GM18507 (cell line): ENCODE measurements at regions not wholly inside any gene's neighbourhood (a gene's known extent, or its start where the extent isn't known, plus 50 kb on each side); places are given as distances from the start of the nearest gene placed in this dataset.

ENCODE experiments used
- DNase-seq: peaks from one replicate; pipeline ENCODE4 v3.0.0; 2011; ENCODE audit warnings: low read depth; ENCODE audit not compliant: insufficient read length; ENCODE audit errors: extremely low spot score
- FAIRE-seq: peaks from 2 replicates; lab custom pipeline; 2011; peaks lifted over from hg19 to GRCh38; lab: Jason Lieb, UNC

DNA sequence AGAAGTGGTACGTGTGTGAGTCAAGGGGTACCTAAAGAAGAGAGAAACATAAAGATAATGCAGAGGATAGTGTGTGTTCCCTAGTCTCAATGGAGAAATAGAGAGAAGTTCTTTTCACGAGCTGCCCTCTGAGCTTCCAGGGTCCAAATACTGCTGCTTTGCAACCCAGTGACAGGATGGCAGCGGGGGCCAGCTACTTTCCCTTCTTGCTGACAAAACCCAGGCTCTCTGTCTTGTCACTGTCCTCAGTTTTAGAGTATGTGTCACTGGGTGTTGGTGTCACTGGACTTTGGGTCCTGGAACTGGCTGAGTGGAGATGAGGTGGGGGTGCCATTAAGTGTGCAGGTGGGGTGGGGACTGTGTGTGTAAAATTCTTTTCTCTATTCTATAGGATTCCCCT is 265.6 kb downstream of the CDC5L start:
- FAIRE-seq: no peak
- no peak for DNase-seq

DNA sequence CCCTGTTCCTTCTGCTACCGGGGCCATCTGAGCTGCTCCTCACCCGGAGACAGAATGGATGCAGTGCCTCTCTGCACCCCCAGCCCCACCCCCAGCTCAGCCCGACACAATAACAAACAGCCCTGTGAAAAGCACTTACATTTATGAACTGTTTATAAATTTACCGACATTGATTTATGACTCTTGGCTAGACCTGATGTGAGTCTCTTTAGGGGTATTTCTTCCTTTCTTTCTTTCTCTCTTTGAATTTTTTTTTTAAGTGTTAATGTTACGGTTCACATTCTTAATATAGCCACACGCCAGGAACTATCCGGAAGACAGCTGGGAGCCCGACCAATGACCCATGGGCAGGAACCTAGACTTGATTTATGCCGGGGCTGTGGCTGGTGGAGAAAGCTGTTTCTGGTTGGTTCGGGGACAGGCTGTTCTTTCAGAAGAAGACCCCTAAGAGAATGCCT is 266.3 kb downstream of the CDC5L start:
- DNase-seq (no peak), FAIRE-seq (no peak)

DNA sequence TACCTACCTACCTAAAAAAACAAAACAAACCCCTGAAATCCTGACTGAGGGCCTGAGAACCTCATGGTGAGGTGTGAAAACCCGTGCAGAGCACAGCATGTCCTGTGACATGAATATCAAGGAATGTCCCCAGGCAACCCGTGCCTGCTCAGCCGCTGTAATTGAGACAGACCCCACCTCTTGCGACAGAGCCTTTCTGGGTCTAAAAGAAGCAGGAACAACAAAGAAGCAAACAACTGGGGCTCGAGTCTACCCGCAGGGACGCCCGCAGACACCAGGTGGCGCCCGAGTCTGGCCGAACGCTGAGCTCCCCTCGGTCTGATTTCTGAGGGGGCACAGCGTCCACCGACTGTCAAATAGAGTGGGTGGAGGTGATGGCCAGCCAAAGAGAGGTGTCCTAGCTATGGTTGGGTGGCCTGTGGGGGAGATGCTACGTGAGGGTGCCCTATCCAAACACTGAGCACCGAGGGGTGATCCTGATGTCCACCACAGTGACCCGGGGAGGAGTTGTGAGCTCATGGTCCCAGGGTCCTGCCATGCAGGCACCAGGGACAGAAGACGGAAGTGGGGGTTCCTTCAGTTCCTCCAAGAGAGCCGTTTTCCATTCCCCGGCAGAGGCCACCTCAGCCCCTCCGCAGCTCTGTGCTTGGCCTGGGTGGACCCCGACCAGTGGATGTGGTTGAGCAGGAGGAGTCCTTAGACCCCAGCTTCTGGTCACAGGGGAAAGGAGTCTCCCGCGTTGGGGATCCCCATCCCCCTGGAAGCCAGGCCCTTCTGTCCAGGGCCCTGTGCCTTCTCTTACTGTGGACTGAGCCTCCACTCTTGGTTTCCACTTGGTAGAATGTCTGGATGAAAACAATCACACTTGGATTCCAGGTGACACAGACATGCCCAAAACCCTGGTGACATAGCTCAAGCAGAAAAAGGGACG is 268.2 kb downstream of the CDC5L start:
- peak; percentile 48 for DNase-seq
- FAIRE-seq: peak; percentile 66

DNA sequence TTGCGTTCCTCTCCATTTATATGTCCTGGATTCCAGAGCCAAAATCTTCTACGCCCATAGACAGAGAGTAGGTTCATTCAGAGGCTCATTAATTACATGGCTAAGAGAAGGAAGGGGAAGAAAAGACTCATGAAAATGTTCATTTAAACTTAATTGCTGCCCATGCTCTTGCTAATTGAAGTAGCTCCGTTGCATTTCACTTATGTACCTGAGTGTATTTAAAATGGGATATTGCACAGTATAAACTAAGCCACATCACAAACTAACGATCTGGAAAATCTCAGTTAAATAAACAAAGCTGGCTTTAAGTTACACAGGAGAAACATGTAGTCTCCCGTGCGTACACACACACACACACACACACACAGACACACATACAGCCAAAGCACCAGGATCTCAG is 269.2 kb downstream of the CDC5L start:
- DNase-seq: no peak
- FAIRE-seq: no peak

DNA sequence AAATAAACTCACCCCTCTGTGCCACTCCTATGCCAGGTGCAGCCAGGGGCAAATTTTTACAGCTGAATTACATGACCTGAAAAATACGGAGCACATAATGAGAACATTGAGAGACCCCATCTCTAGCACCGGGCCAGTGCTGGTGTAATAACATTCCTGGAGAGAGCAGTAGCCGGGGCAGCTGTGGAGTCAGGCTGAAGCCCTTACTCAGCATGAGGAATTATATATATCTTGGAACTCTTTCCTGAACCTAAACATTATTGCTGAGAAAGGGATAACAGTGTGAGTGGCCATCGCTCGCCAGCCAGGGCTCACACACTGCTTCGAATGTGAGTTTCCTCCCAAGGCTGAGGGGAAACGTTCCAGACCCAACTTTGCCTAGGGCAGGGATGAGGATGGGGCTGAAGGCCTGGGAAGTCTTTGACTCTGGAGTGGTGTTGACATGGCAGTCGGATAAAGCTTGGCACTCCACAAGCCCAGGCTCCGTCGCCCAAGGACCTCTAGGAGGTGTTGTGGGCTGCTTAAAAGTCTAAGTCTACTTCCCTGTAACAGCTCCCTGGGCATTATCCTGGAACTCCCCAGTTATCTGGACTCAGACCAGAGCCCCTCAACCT is 269.8 kb downstream of the CDC5L start:
- DNase-seq (no peak), FAIRE-seq (no peak)

DNA sequence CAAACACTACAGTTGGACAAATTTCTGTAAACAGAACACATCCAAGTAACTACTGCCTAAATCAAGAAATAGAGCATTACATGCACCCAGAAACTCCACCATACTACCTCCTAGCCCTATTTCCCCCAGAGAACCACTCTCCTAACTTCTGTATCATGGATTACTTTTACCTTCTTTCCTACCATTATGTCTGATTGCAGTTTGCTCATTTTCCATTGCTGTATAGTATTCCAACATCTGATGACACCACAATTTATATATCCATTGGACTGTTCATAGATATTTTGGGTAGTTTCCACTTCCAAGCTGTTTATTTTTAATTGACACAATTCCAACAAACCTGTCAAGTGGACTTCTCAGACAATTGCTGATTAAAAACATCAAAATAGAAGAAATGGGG is 271.1 kb downstream of the CDC5L start:
- no peak for FAIRE-seq
- DNase-seq: no peak

DNA sequence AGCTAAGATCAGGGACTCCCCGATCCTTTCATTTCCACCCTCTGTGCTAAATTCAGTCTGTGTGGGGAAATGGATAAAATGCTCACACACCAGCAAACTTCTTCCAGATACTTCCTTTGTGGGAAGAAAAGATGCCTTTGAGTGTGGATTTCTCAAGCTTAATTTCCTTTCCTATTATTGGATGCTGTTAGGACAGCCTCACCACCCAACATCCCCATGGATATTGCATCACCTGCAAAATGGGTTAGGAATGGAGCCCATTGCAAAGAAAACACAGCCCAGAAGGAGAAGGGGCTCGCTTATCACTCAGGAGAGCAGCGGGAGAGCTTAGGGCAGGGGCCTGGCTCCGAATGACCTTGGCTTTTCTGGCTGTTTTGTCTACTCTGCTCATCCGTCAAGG is 272.2 kb downstream of the CDC5L start:
- DNase-seq (no peak), FAIRE-seq (no peak)

DNA sequence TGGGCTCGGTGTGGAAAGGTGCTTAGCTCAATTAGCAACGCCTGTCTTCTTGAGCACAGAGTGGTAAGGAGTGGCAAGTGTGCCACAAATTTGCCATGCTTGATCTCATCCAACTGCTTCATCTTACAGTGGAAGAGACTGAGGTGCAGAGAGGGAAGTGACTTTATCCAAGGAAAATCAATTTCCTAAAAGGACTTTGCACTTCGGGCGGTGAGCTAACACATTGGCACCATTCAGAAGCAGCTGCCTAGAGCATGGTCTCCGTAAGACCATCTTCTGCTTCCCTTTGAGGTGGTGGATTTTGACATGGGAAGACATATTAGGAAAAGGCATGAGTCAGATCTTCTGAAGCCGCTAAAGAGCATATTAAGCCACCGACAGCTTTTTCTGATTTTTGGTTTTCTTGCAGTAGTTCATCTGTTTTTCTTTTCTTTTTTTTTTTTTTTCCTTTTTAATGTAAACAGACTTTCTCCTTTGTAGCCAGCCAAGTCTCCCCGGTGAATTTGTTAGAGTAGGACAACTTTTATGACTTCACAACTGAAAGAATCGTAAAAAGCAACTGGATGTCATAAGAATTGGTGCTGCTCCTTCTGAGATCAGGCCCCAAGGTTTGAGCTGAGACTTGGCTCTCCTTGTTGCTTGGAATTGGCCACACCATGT is 273.2 kb downstream of the CDC5L start:
- FAIRE-seq: no peak
- DNase-seq: no peak

DNA sequence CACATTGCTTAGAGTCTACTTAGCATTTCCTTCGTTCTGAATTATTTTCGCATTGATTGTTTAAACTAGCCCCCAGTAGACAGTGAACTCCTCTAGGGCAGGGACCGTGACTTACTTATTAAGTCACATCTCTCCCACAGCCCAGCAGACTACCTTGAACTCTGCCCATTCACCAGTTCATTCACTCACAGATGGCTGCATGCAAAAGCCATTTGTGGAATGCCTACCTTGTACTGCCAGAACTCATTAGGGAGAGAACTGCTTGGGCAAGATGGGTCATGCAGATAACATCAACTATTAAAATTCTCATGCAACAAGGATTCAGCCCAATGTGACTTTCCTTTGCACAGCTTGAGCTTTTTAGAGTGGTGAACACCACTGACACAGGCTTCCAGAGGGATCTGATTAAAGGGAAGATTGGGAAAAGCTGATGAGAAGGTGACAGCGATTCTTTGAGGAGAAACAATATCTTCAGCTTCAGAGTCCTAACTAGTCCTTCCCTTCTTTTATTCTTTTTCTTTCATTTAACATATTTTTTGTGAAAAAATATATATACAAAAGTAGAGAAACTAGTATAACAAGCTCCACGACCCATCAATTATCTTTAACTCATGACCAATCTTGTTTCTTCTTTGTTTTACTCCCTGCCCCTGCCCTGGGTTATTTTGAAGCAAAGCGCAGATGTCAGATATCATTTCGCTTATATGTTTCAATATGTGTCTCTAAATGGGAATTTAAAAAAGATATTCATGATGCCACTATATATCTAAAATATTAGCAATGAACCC is 273.9 kb downstream of the CDC5L start:
- no peak for DNase-seq
- no peak for FAIRE-seq

DNA sequence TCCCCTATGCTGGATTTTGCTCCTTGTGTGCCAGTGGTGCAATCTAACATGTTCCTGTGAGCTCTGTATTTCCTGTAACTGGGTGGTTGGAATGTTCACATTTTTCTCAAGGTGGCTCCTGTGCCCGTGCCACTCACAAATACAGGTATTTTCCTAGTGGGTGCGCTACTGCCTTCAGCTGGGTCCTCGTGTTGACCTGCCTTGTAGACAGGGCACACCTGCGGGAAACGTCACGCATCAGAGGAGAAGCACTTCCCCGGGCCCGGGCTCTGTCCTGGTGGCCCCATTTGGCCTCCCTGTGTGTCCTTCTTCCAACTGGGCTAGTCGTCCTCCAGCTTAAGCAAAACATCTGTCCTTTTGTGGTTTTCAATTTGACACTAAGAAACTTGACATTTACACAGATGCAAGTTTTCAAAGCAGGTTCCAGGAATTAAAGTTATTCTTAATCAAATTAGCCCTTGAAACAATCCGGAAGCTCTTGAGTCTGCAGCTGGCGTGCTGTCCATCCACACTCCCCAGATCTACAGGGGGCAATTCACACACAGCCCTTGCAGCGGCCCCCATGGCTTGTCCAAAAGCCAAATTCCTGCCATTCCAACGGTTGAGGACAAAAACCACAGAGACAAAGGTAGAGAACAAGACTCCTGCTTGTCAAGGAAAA is 275.1 kb downstream of the CDC5L start:
- FAIRE-seq: no peak
- no peak for DNase-seq

DNA sequence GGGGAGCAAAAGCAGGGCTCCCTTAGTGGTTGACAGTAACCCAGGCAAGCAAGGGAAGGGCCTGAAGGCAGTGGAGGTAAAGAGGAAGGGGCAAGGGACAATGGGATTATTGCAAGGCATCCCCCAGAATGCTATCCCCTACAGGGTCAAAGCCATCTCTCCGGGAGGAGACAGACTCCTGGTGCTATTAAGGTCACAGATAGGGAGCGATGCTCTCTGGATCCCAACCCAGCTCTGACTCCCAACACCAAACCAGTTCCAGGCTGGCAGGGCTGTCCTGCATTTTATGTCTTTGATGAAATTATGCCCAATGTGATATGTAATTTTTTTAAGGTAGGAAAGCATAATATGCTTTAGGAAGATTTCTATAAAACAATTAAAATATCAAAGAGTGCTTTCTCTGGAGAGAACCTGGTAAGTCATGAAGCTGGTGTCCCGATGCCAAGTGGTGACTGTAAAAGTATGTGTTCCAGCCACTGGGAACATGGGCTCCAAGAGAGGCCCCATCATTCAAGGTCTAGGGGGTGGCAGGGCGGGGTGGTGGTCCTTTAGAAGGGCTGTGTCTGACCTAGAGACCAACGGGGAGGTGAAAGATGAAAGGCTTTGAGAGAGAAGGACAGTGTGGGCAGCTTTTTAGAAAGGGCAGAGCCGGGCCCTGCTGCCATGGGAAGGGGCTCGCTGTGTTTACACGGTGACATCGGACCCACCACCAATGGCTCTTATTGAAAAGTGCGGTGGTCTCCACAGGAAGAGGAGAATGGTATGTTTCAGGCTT is 276.5 kb downstream of the CDC5L start:
- FAIRE-seq (no peak), DNase-seq (no peak)

DNA sequence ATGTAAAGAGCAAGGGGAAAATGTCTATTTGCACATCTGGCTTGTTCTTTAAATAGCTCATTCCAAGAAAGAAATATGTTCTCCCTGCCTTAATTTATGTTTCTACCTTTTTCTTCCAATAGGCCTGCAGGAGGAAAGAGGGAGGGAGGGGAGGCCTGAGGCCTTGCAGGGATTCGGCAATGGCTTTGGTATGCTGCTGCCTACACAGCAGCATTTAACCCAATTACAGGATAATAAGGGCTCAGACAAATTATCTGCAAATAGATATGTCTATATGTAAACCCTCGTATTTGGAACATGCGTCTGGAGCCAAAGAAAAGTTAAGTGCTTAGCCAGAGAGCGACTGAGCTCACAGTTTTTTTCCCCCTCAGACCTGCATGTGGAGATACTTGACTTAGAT is 277.2 kb downstream of the CDC5L start:
- no peak for FAIRE-seq
- DNase-seq: no peak

DNA sequence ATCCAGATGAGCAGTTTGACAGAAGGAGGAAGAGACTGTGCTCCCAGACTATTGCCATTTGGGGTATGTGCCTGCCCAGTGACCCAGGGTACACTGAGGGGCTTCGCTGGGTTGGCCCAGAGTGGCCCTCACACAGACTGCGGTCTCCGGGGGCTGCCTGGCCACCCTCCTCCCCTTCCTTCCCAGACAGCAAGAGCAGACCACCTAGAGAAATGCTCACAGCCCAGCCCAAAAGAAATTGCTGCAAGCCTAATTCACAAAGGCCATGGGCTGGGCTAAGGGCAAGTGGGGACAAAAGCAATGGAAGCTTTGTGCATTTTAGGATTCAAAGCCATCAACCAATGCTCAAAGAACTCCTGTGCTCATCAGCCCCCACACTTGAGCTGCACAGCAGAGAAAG is 277.6 kb downstream of the CDC5L start:
- DNase-seq: no peak
- FAIRE-seq: no peak

DNA sequence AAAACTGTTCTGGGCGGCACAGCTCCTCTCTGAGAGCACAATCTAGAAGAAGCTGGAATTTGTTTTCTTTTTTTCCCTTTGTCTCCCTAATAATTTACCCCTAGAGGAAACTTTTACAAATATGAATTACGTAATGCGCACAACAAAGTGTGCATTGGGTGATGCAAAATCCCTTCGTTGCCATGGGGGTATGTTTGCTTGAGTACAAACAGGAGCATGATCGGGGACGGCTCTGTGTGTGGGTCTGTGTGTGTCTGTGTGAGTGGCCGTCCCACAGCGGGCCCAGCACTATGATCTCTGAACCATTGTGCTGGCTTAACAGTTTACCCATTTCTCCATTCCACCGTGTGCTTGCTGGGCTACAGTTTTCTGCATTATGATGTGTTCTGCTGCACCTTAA is 278.2 kb downstream of the CDC5L start:
- FAIRE-seq: no peak
- no peak for DNase-seq

DNA sequence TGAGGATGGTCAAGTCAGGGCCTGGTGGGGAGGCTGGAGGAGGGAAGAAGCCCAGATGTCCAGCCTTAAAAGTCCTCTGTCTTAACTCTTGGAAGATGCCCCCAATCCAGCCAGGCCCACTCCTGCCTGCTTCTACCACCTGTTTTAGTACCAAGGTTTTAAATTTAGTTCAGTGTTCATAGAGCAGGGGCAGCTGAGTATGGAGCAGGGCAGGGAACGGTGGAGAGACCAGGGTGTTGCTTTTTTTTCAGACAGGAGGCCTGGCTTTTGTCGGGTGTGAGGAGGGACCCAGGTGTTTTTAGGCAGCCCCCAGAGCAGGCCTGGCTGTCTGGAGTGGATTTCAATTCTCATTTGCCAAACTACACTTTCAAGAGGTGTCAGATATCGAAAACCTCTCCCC is 278.8 kb downstream of the CDC5L start:
- no peak for FAIRE-seq
- DNase-seq: no peak

DNA sequence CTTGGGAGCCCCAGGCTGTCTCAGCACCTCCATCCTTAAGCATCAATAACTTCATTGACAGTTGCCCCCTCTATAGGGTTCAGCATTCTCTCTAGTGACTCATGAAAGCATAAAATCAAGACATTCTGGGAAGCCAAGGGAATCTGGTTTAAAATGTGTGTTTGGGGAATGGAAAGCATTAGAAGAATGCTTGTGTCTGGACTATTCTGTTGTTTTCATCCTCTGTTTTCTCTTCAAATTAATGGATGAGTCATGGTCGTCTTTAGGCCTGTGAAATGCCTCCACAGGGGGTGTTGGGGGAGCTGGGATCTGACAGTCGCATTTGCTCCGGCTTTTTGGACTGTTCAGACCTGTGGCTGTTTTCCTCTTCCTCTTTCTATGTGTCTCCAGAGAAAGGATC is 279.7 kb downstream of the CDC5L start:
- no peak for FAIRE-seq
- DNase-seq: no peak

DNA sequence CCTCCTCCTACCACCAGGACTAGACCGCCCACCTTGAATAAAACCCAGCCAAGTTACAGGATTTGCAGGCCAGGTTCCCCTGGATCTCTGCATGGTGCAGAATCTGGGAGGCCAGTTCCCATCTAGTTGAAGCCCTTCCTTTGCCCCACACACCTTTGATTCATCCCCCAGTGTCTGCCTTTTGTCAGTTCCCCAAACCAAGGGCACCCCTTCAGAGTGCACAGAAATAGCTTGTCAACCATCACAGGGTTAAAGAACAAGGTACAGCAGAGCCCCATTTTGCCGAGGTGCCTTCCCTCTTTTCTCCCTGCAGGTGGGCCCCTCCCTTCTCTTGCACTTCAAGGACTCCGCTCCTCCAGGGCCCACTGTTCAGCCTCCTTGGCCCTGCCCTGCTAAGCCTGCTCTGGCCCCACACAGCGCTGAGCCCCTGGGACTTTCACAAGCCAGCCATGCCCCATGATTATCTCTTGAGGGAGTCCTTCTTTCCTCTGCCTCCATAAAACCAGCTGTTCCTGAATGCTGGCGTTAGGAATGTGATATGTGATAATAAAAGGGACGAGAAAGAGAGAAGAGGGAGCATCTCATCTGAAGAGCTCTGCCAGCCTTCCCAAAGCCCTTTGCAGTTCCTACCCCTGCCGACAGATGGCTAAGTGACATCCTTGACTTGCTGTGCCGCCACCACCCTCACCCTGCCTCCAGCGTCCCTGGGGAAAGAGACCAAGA is 280.3 kb downstream of the CDC5L start:
- FAIRE-seq: peak; percentile 18
- DNase-seq: no peak

DNA sequence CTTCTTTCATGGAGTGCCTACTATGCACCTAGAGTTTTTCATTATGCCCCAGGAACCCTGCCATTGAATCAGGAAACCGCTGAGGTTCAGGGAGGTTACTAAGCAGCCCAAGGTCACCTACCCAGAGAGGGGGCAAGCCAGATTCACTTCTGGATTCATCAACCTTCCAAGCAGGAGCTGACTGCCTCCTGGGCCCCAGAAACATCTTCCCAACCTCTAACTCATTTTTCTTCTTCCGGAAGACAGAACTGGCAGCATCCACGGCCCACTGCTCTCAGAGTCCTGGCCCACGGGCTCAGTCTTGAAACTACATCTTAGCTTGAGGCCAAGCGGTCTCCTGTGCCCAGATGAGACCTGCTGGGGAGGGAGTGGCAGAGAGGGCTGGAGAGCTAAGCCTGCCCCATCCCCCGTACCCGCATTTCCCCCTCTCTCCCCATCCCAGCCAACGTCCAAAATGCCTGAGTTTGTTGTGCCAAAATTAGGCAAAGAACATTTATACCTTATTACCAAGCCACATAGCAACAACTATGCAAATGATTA is 281.0 kb downstream of the CDC5L start:
- FAIRE-seq (no peak), DNase-seq (no peak)
